ENCODE measurements at regions not wholly inside any gene's neighbourhood (a gene's known extent, or its start where the extent isn't known, plus 50 kb on each side); places are given as distances from the start of the nearest gene placed in this dataset.

DNA sequence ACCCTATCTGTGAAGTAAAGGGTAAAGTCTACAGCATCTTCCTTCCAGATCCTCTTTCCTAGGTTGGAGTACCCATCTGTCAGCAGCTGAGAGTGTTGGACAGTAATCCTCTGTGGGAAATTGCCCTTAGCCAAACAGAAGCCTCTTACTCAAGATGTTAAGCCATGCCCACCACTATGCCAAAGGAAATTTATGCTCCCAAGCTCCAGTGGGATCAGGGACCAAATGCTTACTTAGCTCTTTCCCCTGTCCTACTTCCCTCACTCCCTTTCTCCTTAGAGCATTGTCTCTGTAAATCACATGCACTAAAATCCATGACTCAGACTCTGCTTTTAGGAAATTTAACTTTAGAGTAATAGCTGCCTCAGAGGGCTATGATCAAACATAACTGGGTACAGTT lies 254.0 kb downstream of the BRINP2 start:
- Histone ChIP-seq H4K20me1 (ENCODE audit: low read length) (no peaks in the 10 kb centered on the region), H2AFZ (ENCODE audit: low read length) (no peak overlapping the region), H3K9me2 (replicated peaks; ENCODE audit: low read length) (no peaks in the 10 kb centered on the region), H3K9ac (ENCODE audit: low read length) (no peak overlapping the region), H3K36me3 (ENCODE audit: low read depth, low read length) (no peaks in the 10 kb centered on the region), H3K4me1 (ENCODE audit: insufficient read depth, low read length) (peaks cover 6% of the 10 kb centered on the region; the same call in 1 of the 2 replicates), H3K27ac (ENCODE audit: low read length) (no peak overlapping the region), H3K79me2 (ENCODE audit: low read length) (no peaks in the 10 kb centered on the region), H3K9me3 (ENCODE audit: low read length) (no peaks in the 10 kb centered on the region), H3K4me2 (ENCODE audit: low read length) (no peak overlapping the region), H3K4me3 (ENCODE audit: low read length) (no peak overlapping the region), H3F3A (ENCODE audit: low read length, unreplicated experiment) (no peaks in the 10 kb centered on the region), H3K27me3 (ENCODE audit: low read length) (no peaks in the 10 kb centered on the region)
- BruUV-seq (replicated peaks) = no TSS peak
- POLR2A ChIA-PET (ENCODE audit: unreplicated experiment) = no interaction called here
- DNase-seq (no peak), ATAC-seq (no peak)
- TF ChIP-seq CTCF (conservative IDR thresholded peaks at IDR 0.05; ENCODE audit: low read depth, low read length) (no peak), EZH2phosphoT487 (IDR thresholded peaks at IDR 0.05; ENCODE audit: borderline replicate concordance, low read length) (no peak), EZH2 (IDR thresholded peaks at IDR 0.05; ENCODE audit: low read length, unreplicated experiment) (no peak)
- CTCF ChIA-PET = no interaction called here
- intact Hi-C loops (cut with micrococcal nuclease) = no loop called here

DNA sequence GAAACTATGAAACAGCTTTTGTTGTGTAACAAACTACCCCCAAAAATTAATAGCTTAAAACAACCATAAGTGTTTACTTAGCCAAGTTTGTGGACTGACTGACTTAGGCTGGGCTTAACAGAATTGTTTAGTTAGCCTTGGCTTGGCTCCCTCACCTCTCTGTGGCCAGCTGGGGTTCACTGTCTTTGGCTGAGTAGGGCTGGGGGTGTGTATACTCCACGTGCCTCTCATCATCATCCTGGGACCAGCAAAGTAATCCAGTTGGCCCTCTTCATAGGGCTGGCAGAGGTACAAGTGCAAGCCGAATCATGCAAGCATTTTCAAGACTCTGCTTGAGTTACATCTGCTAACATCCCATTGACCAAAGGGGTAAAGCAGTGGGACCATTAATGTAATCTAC lies 252.3 kb downstream of the BRINP2 start:
- TF ChIP-seq EZH2 (IDR thresholded peaks at IDR 0.05; ENCODE audit: low read length, unreplicated experiment) (no peak), CTCF (conservative IDR thresholded peaks at IDR 0.05; ENCODE audit: low read depth, low read length) (no peak), EZH2phosphoT487 (IDR thresholded peaks at IDR 0.05; ENCODE audit: borderline replicate concordance, low read length) (no peak)
- Histone ChIP-seq H3K79me2 (ENCODE audit: low read length) (no peaks in the 10 kb centered on the region), H3F3A (ENCODE audit: low read length, unreplicated experiment) (no peaks in the 10 kb centered on the region), H3K9me3 (ENCODE audit: low read length) (no peaks in the 10 kb centered on the region), H3K27ac (ENCODE audit: low read length) (no peak overlapping the region), H3K4me2 (ENCODE audit: low read length) (no peak overlapping the region), H3K4me3 (ENCODE audit: low read length) (no peak overlapping the region), H3K9ac (ENCODE audit: low read length) (no peak overlapping the region), H3K27me3 (ENCODE audit: low read length) (no peaks in the 10 kb centered on the region), H2AFZ (ENCODE audit: low read length) (no peak overlapping the region), H4K20me1 (ENCODE audit: low read length) (no peaks in the 10 kb centered on the region), H3K4me1 (ENCODE audit: insufficient read depth, low read length) (peaks cover 6% of the 10 kb centered on the region; the same call in 1 of the 2 replicates), H3K9me2 (replicated peaks; ENCODE audit: low read length) (no peaks in the 10 kb centered on the region), H3K36me3 (ENCODE audit: low read depth, low read length) (no peaks in the 10 kb centered on the region)
- POLR2A ChIA-PET (ENCODE audit: unreplicated experiment) = no interaction called here
- DNase-seq (no peak), ATAC-seq (no peak)
- CTCF ChIA-PET = no interaction called here
- no TSS peak for BruUV-seq (replicated peaks)
- intact Hi-C loops (cut with micrococcal nuclease) = no loop called here

DNA sequence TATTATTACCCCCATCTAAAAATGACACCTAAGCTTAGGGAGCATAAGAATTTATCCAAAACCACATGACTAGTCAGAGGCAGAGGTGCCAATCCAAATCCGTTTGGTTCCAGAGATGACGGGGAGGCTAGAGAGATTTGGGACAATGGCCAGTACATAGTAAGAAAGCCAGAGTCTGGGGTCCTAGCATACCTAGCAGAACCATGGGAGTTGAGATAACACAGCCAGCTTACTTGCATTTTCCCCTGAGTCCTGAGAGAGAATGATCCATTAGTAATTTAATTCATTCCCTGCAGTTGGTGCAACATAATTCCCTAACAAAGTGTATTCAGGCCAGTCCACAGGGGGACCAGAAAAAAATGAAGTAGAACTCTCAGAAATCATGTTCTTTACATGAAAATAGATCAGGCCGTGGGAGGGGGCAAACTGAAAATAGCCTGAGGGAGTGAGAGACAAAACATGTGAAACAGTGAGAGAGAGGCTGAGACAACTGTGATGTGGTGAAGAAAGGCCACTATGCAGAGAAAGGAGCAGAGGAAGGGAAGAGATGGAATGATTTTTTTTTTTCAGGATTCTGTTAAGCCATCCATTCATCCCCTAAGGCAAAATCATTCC lies 243.3 kb downstream of the BRINP2 start:
- Histone ChIP-seq H2AFZ (ENCODE audit: low read length) (no peak overlapping the region), H3K79me2 (ENCODE audit: low read length) (no peaks in the 10 kb centered on the region), H3K4me1 (ENCODE audit: insufficient read depth, low read length) (no peaks in the 10 kb centered on the region), H3F3A (ENCODE audit: low read length, unreplicated experiment) (no peaks in the 10 kb centered on the region), H3K9me3 (ENCODE audit: low read length) (no peaks in the 10 kb centered on the region), H3K27ac (ENCODE audit: low read length) (no peak overlapping the region), H4K20me1 (ENCODE audit: low read length) (no peaks in the 10 kb centered on the region), H3K27me3 (ENCODE audit: low read length) (peaks cover 3% of the 10 kb centered on the region; the same call in 1 of the 2 replicates), H3K4me2 (ENCODE audit: low read length) (no peak overlapping the region), H3K36me3 (ENCODE audit: low read depth, low read length) (no peaks in the 10 kb centered on the region), H3K9ac (ENCODE audit: low read length) (no peak overlapping the region), H3K9me2 (replicated peaks; ENCODE audit: low read length) (no peaks in the 10 kb centered on the region), H3K4me3 (ENCODE audit: low read length) (no peak overlapping the region)
- no peak for DNase-seq
- no TSS peak for BruUV-seq (replicated peaks)
- ChIA-PET POLR2A (ENCODE audit: unreplicated experiment) (no interaction called here), CTCF (no interaction called here)
- ATAC-seq = no peak
- intact Hi-C loops (cut with micrococcal nuclease) = no loop called here
- TF ChIP-seq CTCF (conservative IDR thresholded peaks at IDR 0.05; ENCODE audit: low read depth, low read length) (no peak), EZH2phosphoT487 (IDR thresholded peaks at IDR 0.05; ENCODE audit: borderline replicate concordance, low read length) (no peak), EZH2 (IDR thresholded peaks at IDR 0.05; ENCODE audit: low read length, unreplicated experiment) (no peak)

All from PC-3 (cell line).